Upper lobe of left lung (tissue), 6 donors: ENCODE measurements at regions not wholly inside any gene's neighbourhood (a gene's known extent, or its start where the extent isn't known, plus 50 kb on each side); places are given as distances from the start of the nearest gene placed in this dataset.

Source experiments
- ATAC-seq, 2 donors: fragments of 200-7000 bp; cut with Tn5 transposase; one replicate each; pipeline ENCODE4 v1.9.1; 2022; ENCODE audit warnings: mild to moderate bottlenecking in 2 of 2, moderate library complexity in 2 of 2; ENCODE audit not compliant: low FRiP score in 2 of 2
- DNase-seq, 2 donors: peaks; one replicate each; pipeline ENCODE4 v3.0.0-alpha.2; 2019 to 2020
- H3K27ac ChIP-seq, 4 donors: fragments of 200-600 bp; sonication (generic); one replicate each; pipeline ENCODE4 v1.5.1; 2016 to 2019
- H3K27me3 ChIP-seq, 4 donors: fragments of 200-600 bp; sonication (generic); one replicate each; pipeline ENCODE4 v1.5.1; 2017 to 2019
- H3K36me3 ChIP-seq, 4 donors: fragments of 200-600 bp; sonication (generic); one replicate each; pipeline ENCODE4 v1.5.1; 2016 to 2019
- H3K4me1 ChIP-seq, 4 donors: fragments of 200-600 bp; sonication (generic); one replicate each; pipeline ENCODE4 v1.5.1; 2018 to 2019
- H3K4me3 ChIP-seq, 4 donors: fragments of 200-600 bp; sonication (generic); one replicate each; pipeline ENCODE4 v1.5.1; 2017 to 2019; ENCODE audit warnings: mild to moderate bottlenecking in 2 of 4, moderate library complexity in 1 of 4
- H3K9me3 ChIP-seq, 4 donors: fragments of 200-600 bp; sonication (generic); one replicate each; pipeline ENCODE4 v1.5.1; 2018 to 2019
- CTCF ChIP-seq, 6 experiments: fragments of 450-650 bp in 4 of 6; fragments of 200-600 bp in 2 of 6; sonication (generic) in 2 of 6; IDR thresholded peaks; one replicate each; pipeline ENCODE4 v1.5.1; 2016 to 2019; ENCODE audit warnings: antibody characterized with exemption in 6 of 6
- EP300 ChIP-seq, 4 donors: sonication (generic); formaldehyde crosslinking; IDR thresholded peaks; one replicate each; pipeline ENCODE4 v1.5.1; 2017; ENCODE audit warnings: antibody characterized with exemption in 4 of 4, control low read depth in 2 of 4
- POLR2A ChIP-seq, 4 donors: fragments of 450-650 bp; IDR thresholded peaks; one replicate each; pipeline ENCODE4 v1.5.1; 2016 to 2017; ENCODE audit warnings: antibody characterized with exemption in 4 of 4, mild to moderate bottlenecking in 2 of 4
- POLR2AphosphoS5 ChIP-seq, 2 donors: sonication (generic); formaldehyde crosslinking; IDR thresholded peaks; one replicate each; pipeline ENCODE4 v1.5.1; 2017; ENCODE audit warnings: antibody characterized with exemption in 2 of 2
- WGBS, 2 donors: methylation state at CpG; one replicate each; pipeline ENCODE4 v1.1.5; 2017 to 2018; 5-methylcytosine and 5-hydroxymethylcytosine counted together
- donor health status: DM: no; HTN: no; CAD: no; lungs with moderate emphysema.
- donor health status: DM: no; HTN: yes; CAD: no; lungs with severe emphysema.

DNA sequence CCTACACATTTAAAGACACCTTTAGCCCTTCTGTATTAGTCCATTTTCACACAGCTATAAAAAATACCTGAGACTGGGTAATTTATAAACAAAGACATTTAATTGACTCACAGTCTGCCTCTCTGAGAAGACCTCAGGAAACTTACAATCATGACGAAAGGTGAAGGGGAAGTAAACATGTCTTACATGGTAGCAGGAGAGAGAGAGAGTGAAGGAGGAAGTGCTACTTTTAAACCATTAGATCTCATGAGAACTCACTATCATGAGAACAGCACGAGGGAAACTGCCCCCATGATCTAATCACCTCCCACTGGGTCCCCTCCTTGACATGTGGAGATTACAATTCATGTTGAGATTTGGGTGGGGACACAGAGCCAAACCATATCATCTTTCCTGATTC, 946.6 kb downstream of the SLC4A3 start:
- ATAC-seq, result no peak
- Histone ChIP-seq H3K27me3 (no peaks in the 10 kb centered on the region), H3K27ac (no peak overlapping the region), H3K36me3 (no peaks in the 10 kb centered on the region), H3K4me3 (no peak overlapping the region), H3K9me3 (no peaks in the 10 kb centered on the region), H3K4me1 (no peaks in the 10 kb centered on the region)
- no peak for DNase-seq
- TF ChIP-seq EP300 (IDR thresholded peaks at IDR 0.05) (no peak), POLR2AphosphoS5 (IDR thresholded peaks at IDR 0.05) (no peak), POLR2A (IDR thresholded peaks at IDR 0.05) (no peak), CTCF (IDR thresholded peaks at IDR 0.05) (no peak)
- 37 to 40% methylated on average over 2 of the region's 2 CpGs for WGBS, 2 donors

- no peak overlapping the region for H3K4me3 ChIP-seq
- DNase-seq (no peak), ATAC-seq (no peak)
- no peaks in the 10 kb centered on the region for H3K36me3 ChIP-seq
- no peaks in the 10 kb centered on the region for H3K27me3 ChIP-seq
- 60 to 66% methylated on average over 1 of the region's 1 CpG for WGBS, 2 donors
- no peak overlapping the region for H3K27ac ChIP-seq
- no peak for TF ChIP-seq POLR2A (IDR thresholded peaks at IDR 0.05)
- TF ChIP-seq EP300 (IDR thresholded peaks at IDR 0.05), result no peak
- TF ChIP-seq POLR2AphosphoS5 (IDR thresholded peaks at IDR 0.05), result no peak
- TF ChIP-seq CTCF (IDR thresholded peaks at IDR 0.05), result no peak
- H3K4me1 ChIP-seq, result no peaks in the 10 kb centered on the region
- no peaks in the 10 kb centered on the region for H3K9me3 ChIP-seq
Observed at GRCh38 chr2:220575963-220576362, 948.5 kb downstream of the SLC4A3 start.

DNA sequence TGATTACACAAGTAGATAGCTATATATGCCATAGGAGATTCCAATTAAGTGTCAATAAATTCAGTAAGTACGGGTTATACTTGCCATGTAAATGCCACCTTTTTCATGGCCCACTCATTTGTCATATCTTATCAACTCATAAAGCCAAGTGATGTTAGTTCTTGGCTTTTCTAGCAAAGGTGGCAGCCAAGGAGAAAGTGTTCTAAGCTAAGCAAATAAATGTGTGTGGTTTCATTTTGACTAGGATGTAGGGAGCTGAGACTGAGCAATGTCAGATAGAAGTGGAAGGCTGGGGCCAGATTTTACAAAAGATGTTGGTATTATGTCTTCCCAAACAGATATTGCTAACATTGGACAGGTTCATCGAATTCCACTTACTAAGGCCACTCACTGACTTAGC, 952.0 kb downstream of the SLC4A3 start:
- Histone ChIP-seq H3K27ac (no peak overlapping the region), H3K27me3 (no peaks in the 10 kb centered on the region), H3K4me1 (no peaks in the 10 kb centered on the region), H3K36me3 (no peaks in the 10 kb centered on the region), H3K9me3 (no peaks in the 10 kb centered on the region), H3K4me3 (no peak overlapping the region)
- no peak for DNase-seq
- no peak for ATAC-seq
- WGBS, 2 donors, result 67 to 86% methylated on average over 2 of the region's 2 CpGs
- TF ChIP-seq POLR2A (IDR thresholded peaks at IDR 0.05) (no peak), EP300 (IDR thresholded peaks at IDR 0.05) (no peak), CTCF (IDR thresholded peaks at IDR 0.05) (no peak), POLR2AphosphoS5 (IDR thresholded peaks at IDR 0.05) (no peak)

GRCh38 chr2:220580113-220580512, 952.7 kb downstream of the SLC4A3 start:
- no peaks in the 10 kb centered on the region for H3K36me3 ChIP-seq
- H3K4me3 ChIP-seq, result no peak overlapping the region
- DNase-seq (no peak), ATAC-seq (no peak)
- H3K4me1 ChIP-seq, result no peaks in the 10 kb centered on the region
- no peaks in the 10 kb centered on the region for H3K27me3 ChIP-seq
- TF ChIP-seq POLR2AphosphoS5 (IDR thresholded peaks at IDR 0.05), result no peak
- no peak for TF ChIP-seq CTCF (IDR thresholded peaks at IDR 0.05)
- TF ChIP-seq POLR2A (IDR thresholded peaks at IDR 0.05), result no peak
- no peak for TF ChIP-seq EP300 (IDR thresholded peaks at IDR 0.05)
- H3K9me3 ChIP-seq, result no peaks in the 10 kb centered on the region
- H3K27ac ChIP-seq, result no peak overlapping the region
- WGBS, 2 donors, result 44 to 66% methylated on average over 2 of the region's 2 CpGs

DNA sequence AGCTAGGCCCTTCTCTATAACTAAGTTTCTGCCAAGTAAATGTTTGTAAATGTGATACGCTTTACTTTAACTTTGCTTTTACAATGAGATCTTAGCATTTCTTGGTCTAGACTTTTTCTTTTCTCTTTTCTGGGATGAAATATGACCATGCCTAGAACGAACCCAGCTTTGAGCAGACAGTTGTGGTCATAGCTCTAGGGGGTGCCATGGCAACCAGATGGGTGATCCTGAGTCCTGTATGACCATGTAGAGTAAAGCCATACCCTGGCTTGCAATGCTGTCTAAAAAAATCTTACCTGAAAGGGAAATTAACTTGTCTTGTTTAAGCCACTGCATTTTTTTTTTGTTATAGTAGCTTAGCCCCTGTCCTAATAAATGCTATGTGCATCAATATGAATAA, 956.3 kb downstream of the SLC4A3 start:
- Histone ChIP-seq H3K36me3 (no peaks in the 10 kb centered on the region), H3K27ac (no peak overlapping the region), H3K4me3 (no peak overlapping the region), H3K9me3 (no peaks in the 10 kb centered on the region), H3K27me3 (no peaks in the 10 kb centered on the region), H3K4me1 (no peaks in the 10 kb centered on the region)
- DNase-seq (no peak), ATAC-seq (no peak)
- WGBS, 2 donors, result 75 to 76% methylated on average over 2 of the region's 2 CpGs
- no peak for TF ChIP-seq EP300 (IDR thresholded peaks at IDR 0.05)
- no peak for TF ChIP-seq CTCF (IDR thresholded peaks at IDR 0.05)
- TF ChIP-seq POLR2AphosphoS5 (IDR thresholded peaks at IDR 0.05), result no peak
- no peak for TF ChIP-seq POLR2A (IDR thresholded peaks at IDR 0.05)
